Neuronal stem cell (in vitro differentiated cells): ENCODE measurements at regions not wholly inside any gene's neighbourhood (a gene's known extent, or its start where the extent isn't known, plus 50 kb on each side); places are given as distances from the start of the nearest gene placed in this dataset.

Experiments
- DNase-seq: peaks from one replicate; pipeline ENCODE4 v3.0.0-alpha.2; 2013; ENCODE audit warnings: low spot score
- H2AFZ ChIP-seq: one replicate; pipeline ENCODE4 v1.6.1; 2013; ENCODE audit warnings: mild to moderate bottlenecking, low read length, inconsistent platforms
- H2AK5ac ChIP-seq: 2 replicates; pipeline ENCODE4 v1.6.1; 2013; ENCODE audit warnings: low read depth, mild to moderate bottlenecking, inconsistent platforms, low read length, moderate library complexity, mixed read lengths
- H2BK120ac ChIP-seq: 2 replicates; pipeline ENCODE4 v1.6.1; 2013; ENCODE audit warnings: low read depth, mild to moderate bottlenecking, inconsistent platforms, low read length, moderate library complexity, mixed read lengths
- H2BK12ac ChIP-seq: one replicate; pipeline ENCODE4 v1.6.1; 2013; ENCODE audit warnings: low read length, inconsistent platforms
- H2BK15ac ChIP-seq: 2 replicates; pipeline ENCODE4 v1.6.1; 2013; ENCODE audit warnings: mild to moderate bottlenecking, low read length, inconsistent platforms, mixed read lengths
- H2BK5ac ChIP-seq: one replicate; pipeline ENCODE4 v1.6.1; 2013; ENCODE audit warnings: inconsistent platforms, mild to moderate bottlenecking, low read length, moderate library complexity
- H3K14ac ChIP-seq: one replicate; pipeline ENCODE4 v1.6.1; 2013; ENCODE audit warnings: low read length, inconsistent platforms
- H3K18ac ChIP-seq: 2 replicates; pipeline ENCODE4 v1.6.1; 2013; ENCODE audit warnings: low read length, inconsistent platforms
- H3K23ac ChIP-seq: 2 replicates; pipeline ENCODE4 v1.6.1; 2013; ENCODE audit warnings: low read depth, mild to moderate bottlenecking, mixed read lengths, low read length, inconsistent platforms; ENCODE audit not compliant: poor library complexity
- H3K27ac ChIP-seq: replicated peaks from 3 replicates; pipeline ENCODE4 v1.5.1; 2013; ENCODE audit warnings: low read length, inconsistent platforms
- H3K27me3 ChIP-seq, 3 experiments: 2 replicates each; pipeline ENCODE4 v1.6.1; 2013; ENCODE audit warnings: low read length in 3 of 3, mild to moderate bottlenecking in 2 of 3, inconsistent platforms in 1 of 3, low read depth in 1 of 3, mixed read lengths in 1 of 3, moderate library complexity in 1 of 3; ENCODE audit not compliant: control insufficient read depth in 3 of 3, insufficient read depth in 3 of 3
- H3K36me3 ChIP-seq, 2 donors: replicated peaks in 1 of 2; 2 replicates each; pipeline ENCODE4 v1.6.1; 2013; ENCODE audit warnings: low read length in 2 of 2; ENCODE audit not compliant: control insufficient read depth in 2 of 2, insufficient read depth in 2 of 2
- H3K4ac ChIP-seq: 2 replicates; pipeline ENCODE4 v1.6.1; 2013; ENCODE audit warnings: inconsistent platforms, mild to moderate bottlenecking, low read length, moderate library complexity
- H3K4me1 ChIP-seq, 2 donors: 1 replicate in 1 of 2; 2 replicates in 1 of 2; pipeline ENCODE4 v1.6.1; 2013; ENCODE audit warnings: low read length in 2 of 2, low read depth in 1 of 2; ENCODE audit not compliant: control insufficient read depth in 2 of 2, insufficient read depth in 1 of 2
- H3K4me2 ChIP-seq: one replicate; pipeline ENCODE4 v1.6.1; 2013; ENCODE audit warnings: mild to moderate bottlenecking, low read length, inconsistent platforms; ENCODE audit not compliant: insufficient read depth, poor library complexity, severe bottlenecking
- H3K4me3 ChIP-seq, 2 donors: 2 replicates each; pipeline ENCODE4 v1.5.1; 2013; ENCODE audit warnings: low read length in 2 of 2, mild to moderate bottlenecking in 2 of 2, inconsistent platforms in 1 of 2, moderate library complexity in 1 of 2
- H3K79me1 ChIP-seq: one replicate; pipeline ENCODE4 v1.6.1; 2013; ENCODE audit warnings: low read depth, mild to moderate bottlenecking, inconsistent platforms, low read length, moderate library complexity
- H3K9ac ChIP-seq: one replicate; pipeline ENCODE4 v1.6.1; 2013; ENCODE audit warnings: mild to moderate bottlenecking, low read depth, low read length, inconsistent platforms; ENCODE audit not compliant: poor library complexity
- H3K9me3 ChIP-seq, 2 donors: replicated peaks in 1 of 2; 2 replicates each; pipeline versions ENCODE3 to v1.6.1; 2013; ENCODE audit warnings: low read length in 2 of 2, mild to moderate bottlenecking in 2 of 2, inconsistent platforms in 1 of 2, low read depth in 1 of 2, mixed read lengths in 1 of 2, moderate library complexity in 1 of 2; ENCODE audit not compliant: control insufficient read depth in 2 of 2, insufficient read depth in 1 of 2
- H4K8ac ChIP-seq: one replicate; pipeline ENCODE4 v1.6.1; 2013; ENCODE audit warnings: low read depth, mild to moderate bottlenecking, inconsistent platforms, low read length, moderate library complexity
- H4K91ac ChIP-seq: one replicate; pipeline ENCODE4 v1.6.1; 2013; ENCODE audit warnings: low read length, low read depth, mild to moderate bottlenecking, inconsistent platforms; ENCODE audit not compliant: poor library complexity
- WGBS, 2 donors: extraction: QIAGEN DNeasy Blood & Tissue Kit; methylation state at CpG; one replicate each; pipeline ENCODE4 v1.1.7; 2013; ENCODE audit warnings: missing lambda C conversion rate in 2 of 2, mixed read lengths in 1 of 2; ENCODE audit not compliant: insufficient read length in 2 of 2, insufficient replicate concordance in 1 of 2; ENCODE audit errors: extremely low coverage in 2 of 2; 5-methylcytosine and 5-hydroxymethylcytosine counted together

DNA sequence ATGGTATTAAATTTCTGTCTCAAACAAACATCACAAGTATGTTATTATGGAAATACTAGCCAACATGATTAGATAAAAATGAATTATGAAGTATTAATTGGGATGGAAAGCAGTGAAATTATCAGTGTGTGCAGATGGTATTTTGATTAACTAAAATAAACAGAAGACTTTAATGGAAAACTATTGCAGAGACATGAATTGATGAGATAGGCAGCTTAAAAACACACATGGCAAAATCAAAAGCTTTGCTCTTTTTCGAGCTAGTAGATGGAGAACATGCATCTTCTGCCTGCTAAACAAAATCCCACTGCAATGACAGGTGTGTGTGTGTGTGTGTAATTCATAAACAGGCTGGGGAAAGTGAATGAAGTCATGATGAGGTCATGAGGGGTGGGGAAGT, 426.2 kb downstream of the MTRR start:
- Histone ChIP-seq H3K4ac (no peak overlapping the region), H2BK5ac (no peak overlapping the region), H3K9me3 (no peaks in the 10 kb centered on the region), H2AFZ (no peak overlapping the region), H2BK12ac (no peak overlapping the region), H3K4me3 (no peak overlapping the region), H3K27ac (no peak overlapping the region), H2BK120ac (no peak overlapping the region), H3K4me2 (no peak overlapping the region), H3K14ac (no peak overlapping the region), H2BK15ac (no peak overlapping the region), H3K36me3 (peaks cover 0 to 2% of the 10 kb centered on the region in 2 donors), H3K9ac (no peak overlapping the region), H4K8ac (no peak overlapping the region), H3K23ac (no peak overlapping the region), H3K79me1 (no peaks in the 10 kb centered on the region), H4K91ac (no peak overlapping the region), H3K27me3 (no peaks in the 10 kb centered on the region), H3K4me1 (no peaks in the 10 kb centered on the region), H2AK5ac (no peak overlapping the region), H3K18ac (no peak overlapping the region)
- WGBS, 2 donors = no CpG with 5 or more reads among the region's 1 CpG
- DNase-seq = no peak

- Histone ChIP-seq H3K18ac (no peak overlapping the region), H3K27me3 (no peaks in the 10 kb centered on the region), H3K9me3 (no peaks in the 10 kb centered on the region), H3K23ac (no peak overlapping the region), H4K91ac (no peak overlapping the region), H2BK5ac (no peak overlapping the region), H3K14ac (no peak overlapping the region), H2AK5ac (no peak overlapping the region), H3K4me3 (no peak overlapping the region), H3K79me1 (no peaks in the 10 kb centered on the region), H3K4me2 (no peak overlapping the region), H3K4me1 (no peaks in the 10 kb centered on the region), H2BK15ac (no peak overlapping the region), H4K8ac (no peak overlapping the region), H3K4ac (no peak overlapping the region), H2BK120ac (no peak overlapping the region), H2AFZ (no peak overlapping the region), H3K36me3 (peaks cover 0 to 2% of the 10 kb centered on the region in 2 donors), H2BK12ac (no peak overlapping the region), H3K9ac (no peak overlapping the region), H3K27ac (no peak overlapping the region)
- no CpG with 5 or more reads among the region's 1 CpG for WGBS, 2 donors
- no peak for DNase-seq
Measured at GRCh38 chr5:8299716-8300115, 430.8 kb downstream of the MTRR start.

GRCh38 chr5:8304341-8304740, 435.4 kb downstream of the MTRR start:
- no peaks in the 10 kb centered on the region for H3K9me3 ChIP-seq

GRCh38 chr5:8306288-8306896, 437.4 kb downstream of the MTRR start:
- Histone ChIP-seq H3K18ac (peak overlapping the region; percentile 25), H3K27me3 (no peaks in the 10 kb centered on the region), H3K4me2 (no peak overlapping the region), H2BK5ac (no peak overlapping the region), H2BK120ac (no peak overlapping the region), H4K8ac (no peak overlapping the region), H3K4me3 (no peak overlapping the region), H4K91ac (no peak overlapping the region), H2BK15ac (no peak overlapping the region), H2AFZ (no peak overlapping the region), H3K23ac (no peak overlapping the region), H3K9ac (no peak overlapping the region), H3K4me1 (peaks cover 0 to 2% of the 10 kb centered on the region in 2 donors), H3K79me1 (no peaks in the 10 kb centered on the region), H3K27ac (no peak overlapping the region), H2AK5ac (no peak overlapping the region), H3K4ac (no peak overlapping the region), H3K36me3 (no peaks in the 10 kb centered on the region), H3K9me3 (no peaks in the 10 kb centered on the region), H3K14ac (no peak overlapping the region), H2BK12ac (no peak overlapping the region)
- WGBS, 2 donors = no CpG with 5 or more reads among the region's 5 CpGs
- DNase-seq = no peak

More at GRCh38 chr5:8304341-8304740, 435.4 kb downstream of the MTRR start:
- H3K4me2 ChIP-seq = no peak overlapping the region
- no peaks in the 10 kb centered on the region for H3K27me3 ChIP-seq
- no peak overlapping the region for H4K8ac ChIP-seq
- H3K79me1 ChIP-seq = no peaks in the 10 kb centered on the region
- H3K18ac ChIP-seq = no peak overlapping the region
- H2AK5ac ChIP-seq = no peak overlapping the region
- no CpG with 5 or more reads among the region's 2 CpGs for WGBS, 2 donors
- peaks cover 0 to 2% of the 10 kb centered on the region in 2 donors for H3K36me3 ChIP-seq
- H3K4me3 ChIP-seq = no peak overlapping the region
- H2BK5ac ChIP-seq = no peak overlapping the region
- no peak overlapping the region for H2AFZ ChIP-seq
- no peak overlapping the region for H3K4ac ChIP-seq
- no peak overlapping the region for H2BK12ac ChIP-seq
- H2BK15ac ChIP-seq = no peak overlapping the region
- peaks cover 0 to 2% of the 10 kb centered on the region in 2 donors for H3K4me1 ChIP-seq
- no peak overlapping the region for H3K23ac ChIP-seq
- H3K27ac ChIP-seq = no peak overlapping the region
- no peak overlapping the region for H4K91ac ChIP-seq
- H2BK120ac ChIP-seq = no peak overlapping the region
- DNase-seq = no peak
- no peak overlapping the region for H3K9ac ChIP-seq
- no peak overlapping the region for H3K14ac ChIP-seq
